ENCODE measurements at regions not wholly inside any gene's neighbourhood (a gene's known extent, or its start where the extent isn't known, plus 50 kb on each side); places are given as distances from the start of the nearest gene placed in this dataset.

- Mint-ChIP-seq H3K9me3 (no peaks in the 10 kb centered on the region), H3K36me3 (no peaks in the 10 kb centered on the region), H3K4me1 (ENCODE audit: unreplicated experiment) (peaks cover 4% of the 10 kb centered on the region), H3K4me3 (no peak overlapping the region), H3K27me3 (peaks cover 3% of the 10 kb centered on the region), H3K27ac (no peak overlapping the region)
- no peak for DNase-seq (ENCODE audit: extremely low spot score, unreplicated experiment)
- TF ChIP-seq, protein P1, sequence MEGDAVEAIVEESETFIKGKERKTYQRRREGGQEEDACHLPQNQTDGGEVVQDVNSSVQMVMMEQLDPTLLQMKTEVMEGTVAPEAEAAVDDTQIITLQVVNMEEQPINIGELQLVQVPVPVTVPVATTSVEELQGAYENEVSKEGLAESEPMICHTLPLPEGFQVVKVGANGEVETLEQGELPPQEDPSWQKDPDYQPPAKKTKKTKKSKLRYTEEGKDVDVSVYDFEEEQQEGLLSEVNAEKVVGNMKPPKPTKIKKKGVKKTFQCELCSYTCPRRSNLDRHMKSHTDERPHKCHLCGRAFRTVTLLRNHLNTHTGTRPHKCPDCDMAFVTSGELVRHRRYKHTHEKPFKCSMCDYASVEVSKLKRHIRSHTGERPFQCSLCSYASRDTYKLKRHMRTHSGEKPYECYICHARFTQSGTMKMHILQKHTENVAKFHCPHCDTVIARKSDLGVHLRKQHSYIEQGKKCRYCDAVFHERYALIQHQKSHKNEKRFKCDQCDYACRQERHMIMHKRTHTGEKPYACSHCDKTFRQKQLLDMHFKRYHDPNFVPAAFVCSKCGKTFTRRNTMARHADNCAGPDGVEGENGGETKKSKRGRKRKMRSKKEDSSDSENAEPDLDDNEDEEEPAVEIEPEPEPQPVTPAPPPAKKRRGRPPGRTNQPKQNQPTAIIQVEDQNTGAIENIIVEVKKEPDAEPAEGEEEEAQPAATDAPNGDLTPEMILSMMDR (conservative IDR thresholded peaks at IDR 0.05) = no peak
These were observed 567.5 kb downstream of the PLA2G4A start for GRCh38 chr1:187396226-187396625.

- DNase-seq (ENCODE audit: extremely low spot score, unreplicated experiment) = no peak
- TF ChIP-seq, protein P1 (conservative IDR thresholded peaks at IDR 0.05) = no peak
- Mint-ChIP-seq H3K27me3 (peaks cover 3% of the 10 kb centered on the region), H3K4me1 (ENCODE audit: unreplicated experiment) (peaks cover 4% of the 10 kb centered on the region), H3K9me3 (no peaks in the 10 kb centered on the region), H3K27ac (no peak overlapping the region), H3K36me3 (no peaks in the 10 kb centered on the region), H3K4me3 (no peak overlapping the region)
These were observed 568.4 kb downstream of the PLA2G4A start for GRCh38 chr1:187396929-187397796.

GRCh38 chr1:187408212-187409004 lies 579.7 kb downstream of the PLA2G4A start:
- no peak for DNase-seq (ENCODE audit: extremely low spot score, unreplicated experiment)
- TF ChIP-seq, protein P1 (conservative IDR thresholded peaks at IDR 0.05) = no peak
- peak overlapping the region; percentile 32 for H3K27ac Mint-ChIP-seq
- no peaks in the 10 kb centered on the region for H3K27me3 Mint-ChIP-seq
- H3K9me3 Mint-ChIP-seq = no peaks in the 10 kb centered on the region
- H3K4me1 Mint-ChIP-seq (ENCODE audit: unreplicated experiment) = peaks cover 6% of the 10 kb centered on the region
- no peak overlapping the region for H3K4me3 Mint-ChIP-seq
- H3K36me3 Mint-ChIP-seq = no peaks in the 10 kb centered on the region

DNA sequence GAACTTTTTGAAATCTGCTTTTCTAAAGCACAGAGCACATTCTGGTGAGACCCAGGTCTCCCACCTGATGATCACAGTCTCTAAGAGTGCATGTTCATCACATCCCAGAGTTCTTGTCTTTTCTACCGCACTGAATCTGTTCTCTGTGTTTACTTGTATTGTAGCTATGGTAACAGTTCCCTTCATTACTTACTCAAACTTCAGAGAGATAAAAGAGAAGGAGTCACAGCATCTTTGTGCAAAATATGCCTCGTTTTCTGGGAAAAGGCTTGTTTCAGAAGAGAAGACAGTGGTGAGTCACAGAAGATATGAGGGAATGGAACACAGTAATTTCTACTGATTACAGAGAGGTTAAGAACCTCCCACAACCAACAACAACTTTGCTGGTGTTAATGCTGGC lies 580.6 kb downstream of the PLA2G4A start:
- Mint-ChIP-seq H3K9me3 (no peaks in the 10 kb centered on the region), H3K27me3 (no peaks in the 10 kb centered on the region), H3K4me1 (ENCODE audit: unreplicated experiment) (peaks cover 6% of the 10 kb centered on the region), H3K36me3 (no peaks in the 10 kb centered on the region), H3K27ac (peak overlapping the region; percentile 6), H3K4me3 (no peak overlapping the region)
- TF ChIP-seq, protein P1 (conservative IDR thresholded peaks at IDR 0.05) = no peak
- no peak for DNase-seq (ENCODE audit: extremely low spot score, unreplicated experiment)

DNA sequence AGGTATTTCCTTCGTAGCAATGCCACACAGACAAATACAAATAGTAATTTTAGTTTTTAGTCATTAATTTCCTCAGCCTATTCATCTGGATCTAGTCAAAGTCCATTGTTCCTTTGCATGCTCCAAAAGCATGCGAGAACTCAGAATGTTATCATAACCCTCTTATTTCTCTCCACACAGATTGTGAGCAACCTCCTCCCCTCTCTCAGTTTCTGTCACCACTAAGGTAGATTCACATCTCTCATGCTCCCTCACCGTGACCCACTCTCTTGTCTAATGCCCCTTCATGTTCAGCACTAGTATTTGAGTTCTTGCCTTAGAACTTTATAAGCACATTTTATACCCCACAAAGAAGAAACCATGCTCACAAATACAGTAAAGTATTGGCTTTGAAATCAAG lies 582.4 kb downstream of the PLA2G4A start:
- H3K36me3 Mint-ChIP-seq = no peaks in the 10 kb centered on the region
- DNase-seq (ENCODE audit: extremely low spot score, unreplicated experiment) = no peak
- H3K4me3 Mint-ChIP-seq = no peak overlapping the region
- no peaks in the 10 kb centered on the region for H3K27me3 Mint-ChIP-seq
- no peaks in the 10 kb centered on the region for H3K9me3 Mint-ChIP-seq
- TF ChIP-seq, protein P1 (conservative IDR thresholded peaks at IDR 0.05) = no peak
- no peak overlapping the region for H3K27ac Mint-ChIP-seq
- peaks cover 6% of the 10 kb centered on the region for H3K4me1 Mint-ChIP-seq (ENCODE audit: unreplicated experiment)

Data from type B pancreatic cell (in vitro differentiated cells).